Stimulated activated naive CD4-positive, alpha-beta T cell (primary cell): ENCODE measurements at regions not wholly inside any gene's neighbourhood (a gene's known extent, or its start where the extent isn't known, plus 50 kb on each side); places are given as distances from the start of the nearest gene placed in this dataset.

ENCODE experiments used
- DNase-seq, 6 experiments: peaks; one replicate each; lab custom pipeline; 2025; lab: John Stamatoyannopoulos, UW

- DNase-seq = no peak
Observed at GRCh38 chr13:81670048-81670447, 1329.1 kb upstream of the SPRY2 start.

GRCh38 chr13:81664872-81665271 is 1323.9 kb upstream of the SPRY2 start:
- no peak for DNase-seq

GRCh38 chr13:81659984-81660383 is 1319.1 kb upstream of the SPRY2 start:
- no peak for DNase-seq

GRCh38 chr13:81658598-81659370 is 1317.9 kb upstream of the SPRY2 start:
- no peak for DNase-seq

GRCh38 chr13:81639984-81640582 is 1299.2 kb upstream of the SPRY2 start:
- no peak for DNase-seq

GRCh38 chr13:81637457-81637856 is 1296.5 kb upstream of the SPRY2 start:
- DNase-seq = no peak

GRCh38 chr13:81636120-81636519 is 1295.2 kb upstream of the SPRY2 start:
- no peak for DNase-seq

GRCh38 chr13:81615031-81615430 is 1274.1 kb upstream of the SPRY2 start:
- no peak for DNase-seq

GRCh38 chr13:81610644-81611043 is 1269.7 kb upstream of the SPRY2 start:
- DNase-seq = no peak

GRCh38 chr13:81609335-81609734 is 1268.4 kb upstream of the SPRY2 start:
- DNase-seq = no peak

GRCh38 chr13:81606074-81606473 is 1265.1 kb upstream of the SPRY2 start:
- no peak for DNase-seq

- DNase-seq = no peak
Observed at GRCh38 chr13:81602241-81602640, 1261.3 kb upstream of the SPRY2 start.

GRCh38 chr13:81597101-81597500 is 1256.2 kb upstream of the SPRY2 start:
- DNase-seq = no peak

GRCh38 chr13:81596224-81596753 is 1255.4 kb upstream of the SPRY2 start:
- DNase-seq = no peak

- DNase-seq = no peak
Observed at GRCh38 chr13:81591528-81592220, 1250.7 kb upstream of the SPRY2 start.

GRCh38 chr13:81582381-81582780 is 1241.5 kb upstream of the SPRY2 start:
- DNase-seq = no peak

- DNase-seq = no peak
Observed at GRCh38 chr13:81577601-81578195, 1236.8 kb upstream of the SPRY2 start.

GRCh38 chr13:81568824-81569223 is 1227.9 kb upstream of the SPRY2 start:
- no peak for DNase-seq

GRCh38 chr13:81565849-81566248 is 1224.9 kb upstream of the SPRY2 start:
- DNase-seq = no peak

- no peak for DNase-seq
Observed at GRCh38 chr13:81563091-81563490, 1222.2 kb upstream of the SPRY2 start.

- no peak for DNase-seq
Observed at GRCh38 chr13:81562598-81562997, 1221.7 kb upstream of the SPRY2 start.

- DNase-seq = no peak
Observed at GRCh38 chr13:81551036-81551435, 1210.1 kb upstream of the SPRY2 start.
